HG03565 (cell line): ENCODE measurements at regions not wholly inside any gene's neighbourhood (a gene's known extent, or its start where the extent isn't known, plus 50 kb on each side); places are given as distances from the start of the nearest gene placed in this dataset.
A peak's percentile ranks its signal among the peaks of the same experiment; 100 is the strongest.
"Not testable (repeated sequence)": the region's sequence is repeated elsewhere in the genome, so short reads cannot be mapped to it uniquely, and the experiment has no call there.

ENCODE experiments used
- ATAC-seq: cut with Tn5 transposase; IDR thresholded peaks from one replicate; pipeline ENCODE4 v1.9.1; 2021; ENCODE audit warnings: mild to moderate bottlenecking, moderate library complexity; ENCODE audit not compliant: unreplicated experiment

DNA sequence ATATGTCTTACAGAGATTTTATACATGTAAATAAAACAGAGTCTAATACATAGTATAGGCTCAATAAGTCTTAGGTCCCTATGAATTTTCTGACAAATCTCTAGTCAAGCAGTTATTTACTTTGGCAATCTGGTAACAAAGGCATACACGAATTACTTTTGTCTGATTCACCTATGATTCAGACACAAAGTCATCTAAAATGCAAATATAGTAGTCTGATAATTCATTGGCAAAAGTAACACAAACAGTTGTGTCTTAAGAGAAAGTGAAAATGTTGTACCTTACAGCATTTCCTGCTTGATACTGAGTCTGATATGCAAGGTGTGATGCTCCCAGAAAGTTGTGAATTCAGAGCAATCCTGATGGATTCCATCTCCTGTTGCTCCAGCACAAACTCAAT lies 209.4 kb upstream of the PRSS1 start:
- ATAC-seq = no peak

DNA sequence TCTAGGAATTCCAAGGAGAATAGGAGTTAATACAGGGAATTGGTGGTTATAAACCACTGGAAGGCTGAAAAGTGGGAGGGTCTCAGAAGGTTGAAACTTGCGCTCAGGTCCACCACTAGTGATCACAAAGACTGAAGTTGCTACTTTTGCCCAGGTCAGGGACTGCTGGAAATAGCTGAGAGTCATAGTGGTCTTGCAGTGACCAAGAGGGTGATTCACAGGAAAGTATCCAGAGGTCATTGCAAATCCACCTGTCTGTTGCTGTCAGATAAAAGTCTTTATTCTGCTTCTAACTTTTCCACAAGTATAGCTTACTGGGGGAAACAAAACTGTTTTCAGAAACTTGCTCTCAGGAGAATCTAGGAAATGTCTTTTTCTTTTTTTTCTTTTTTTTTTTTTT lies 211.5 kb upstream of the PRSS1 start:
- ATAC-seq = no peak

DNA sequence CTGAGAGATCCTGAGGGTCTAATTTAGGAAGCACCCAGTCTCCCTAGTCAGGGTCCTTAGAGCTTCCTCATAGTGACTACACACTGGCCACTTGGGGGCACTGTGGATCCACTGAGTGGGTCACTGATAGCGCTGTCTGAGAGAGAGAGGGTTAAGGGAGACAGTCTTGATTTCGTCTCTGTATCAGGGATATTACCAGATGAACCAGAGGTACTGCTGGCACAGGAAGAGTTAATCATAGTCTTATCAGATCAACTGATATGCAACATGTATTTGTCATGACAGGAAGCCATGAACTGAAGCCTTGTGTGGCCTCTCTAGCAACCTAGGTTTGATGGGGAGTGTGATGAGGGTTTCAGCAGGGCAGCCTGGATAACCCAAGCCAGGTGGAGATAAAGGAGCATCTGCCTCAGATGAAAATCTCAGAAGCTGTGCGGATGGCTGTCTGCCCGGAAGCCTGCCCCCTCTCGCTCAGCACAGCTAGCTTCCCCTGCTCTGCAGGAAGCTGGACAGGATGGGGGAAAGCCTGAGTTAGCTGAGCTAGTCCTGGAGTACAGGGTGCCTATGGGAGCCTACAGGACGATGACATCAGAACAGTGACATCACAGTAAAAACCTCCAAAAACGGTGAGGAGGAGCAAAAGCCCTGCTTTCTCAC lies 214.0 kb upstream of the PRSS1 start:
- ATAC-seq = peak; percentile 95

DNA sequence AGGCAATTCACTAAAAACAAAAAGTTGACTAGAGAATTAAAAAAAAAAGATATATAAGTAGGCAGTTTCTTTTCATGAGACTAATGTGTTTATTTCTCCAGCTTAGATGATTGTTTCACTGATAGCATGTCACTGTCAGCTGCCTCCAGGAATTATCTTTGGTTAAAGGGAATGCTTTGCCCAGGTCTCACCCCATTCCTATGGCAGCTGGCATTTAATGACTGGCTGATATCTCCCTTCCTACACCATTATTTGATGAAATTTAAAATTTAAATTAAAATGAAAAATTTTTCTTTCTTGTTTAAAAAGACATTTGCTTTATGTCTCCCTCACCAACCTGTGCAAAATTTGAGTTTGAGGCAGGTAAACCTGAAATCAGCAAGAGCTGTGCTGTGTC lies 214.5 kb upstream of the PRSS1 start:
- no peak for ATAC-seq

DNA sequence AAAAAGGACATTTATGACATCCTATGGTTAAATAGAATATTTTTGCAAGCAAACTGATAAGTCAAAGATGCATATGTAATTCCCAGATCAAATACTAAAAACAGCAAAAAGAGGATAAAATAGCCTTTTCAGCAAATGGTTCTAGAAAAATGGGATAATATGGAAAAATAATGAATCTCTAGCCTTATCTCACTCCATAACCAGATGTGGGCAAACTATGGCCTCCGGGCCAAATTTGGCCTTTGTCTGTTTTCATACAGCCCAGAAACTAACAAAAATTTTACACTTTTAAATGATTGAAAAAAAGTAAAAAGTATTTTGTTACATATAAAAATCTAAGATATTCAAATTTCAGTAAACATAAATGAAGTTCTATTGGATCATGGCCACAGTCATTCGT lies 215.4 kb upstream of the PRSS1 start:
- ATAC-seq = no peak

DNA sequence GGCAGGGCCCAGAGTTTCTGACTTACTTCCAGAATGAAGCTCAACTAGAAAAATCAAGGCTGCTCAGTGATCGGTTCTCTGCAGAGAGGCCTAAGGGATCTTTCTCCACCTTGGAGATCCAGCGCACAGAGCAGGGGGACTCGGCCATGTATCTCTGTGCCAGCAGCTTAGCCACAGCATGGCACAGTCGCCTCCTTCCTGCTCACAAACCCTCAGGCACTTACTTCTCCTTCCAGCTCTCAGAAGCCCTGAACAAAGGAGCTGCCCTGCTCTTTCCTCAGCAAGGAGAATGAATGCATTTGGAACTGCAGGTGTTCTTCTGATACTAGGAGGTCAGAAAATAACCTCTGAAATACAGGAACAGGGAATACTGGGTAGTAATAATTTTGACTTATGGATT lies 219.7 kb upstream of the PRSS1 start:
- no peak for ATAC-seq

DNA sequence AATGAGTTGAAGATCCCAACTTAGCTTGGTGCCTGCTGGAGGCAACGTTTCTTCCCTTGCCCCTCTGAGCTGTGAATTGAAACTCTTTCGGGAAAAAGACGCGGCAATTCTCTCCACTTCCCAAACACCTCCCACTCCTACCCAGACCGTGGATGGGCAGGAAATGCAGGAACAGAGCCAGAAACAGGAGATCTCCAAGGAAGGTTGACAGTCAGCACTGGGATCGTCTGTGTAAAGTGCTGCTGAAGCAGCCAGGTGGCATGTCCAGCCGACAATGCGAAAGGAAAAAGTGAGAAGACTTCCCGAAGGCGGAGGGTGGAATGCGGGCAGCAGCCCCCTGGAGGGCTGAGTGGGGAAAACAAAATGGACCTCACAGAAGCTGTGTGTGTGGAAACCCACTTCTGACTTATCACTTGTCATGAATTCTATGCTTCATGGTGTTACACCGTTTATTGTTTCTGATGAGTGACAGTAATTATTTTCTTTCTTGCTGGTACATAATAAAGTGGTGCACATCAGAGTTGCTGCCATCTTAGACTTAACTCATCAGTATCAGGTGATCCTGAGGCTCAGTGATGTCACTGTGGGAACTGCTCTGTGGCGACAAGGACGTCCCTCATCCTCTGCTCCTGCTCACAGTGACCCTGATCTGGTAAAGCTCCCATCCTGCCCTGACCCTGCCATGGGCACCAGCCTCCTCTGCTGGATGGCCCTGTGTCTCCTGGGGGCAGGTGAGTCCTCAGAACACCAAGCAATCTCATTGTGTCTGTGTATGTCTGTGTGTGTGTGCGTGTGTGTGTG lies 220.5 kb upstream of the PRSS1 start:
- no peak for ATAC-seq

DNA sequence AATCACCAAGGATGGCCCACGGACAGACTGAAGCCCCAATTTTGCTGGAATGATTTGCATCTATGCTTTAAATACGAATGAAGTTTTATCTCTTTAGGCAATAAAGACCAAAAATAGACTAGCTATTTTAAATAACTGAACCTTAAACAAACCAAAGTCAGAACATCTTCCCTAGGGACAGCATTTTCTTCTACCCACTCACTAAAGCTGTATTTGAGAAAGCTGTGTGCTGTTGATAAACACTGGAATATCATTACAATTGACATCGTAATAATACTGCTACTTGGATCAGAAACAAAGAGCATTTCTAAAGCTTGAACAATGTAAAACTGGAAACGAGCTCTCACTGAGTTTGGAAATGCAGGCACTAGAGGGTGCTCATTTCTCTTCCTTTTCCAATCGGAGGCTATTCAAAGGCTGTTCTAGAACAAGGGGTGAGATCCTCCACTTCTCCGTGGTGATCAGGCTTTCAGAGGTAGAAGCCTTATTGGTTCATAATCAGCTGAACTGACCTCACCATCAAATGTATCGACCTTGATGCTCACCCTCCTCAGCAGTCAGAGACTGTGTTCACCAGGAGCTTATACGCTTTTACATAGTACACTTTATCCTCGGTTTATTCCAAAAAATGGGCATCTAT lies 225.3 kb upstream of the PRSS1 start:
- no peak for ATAC-seq

DNA sequence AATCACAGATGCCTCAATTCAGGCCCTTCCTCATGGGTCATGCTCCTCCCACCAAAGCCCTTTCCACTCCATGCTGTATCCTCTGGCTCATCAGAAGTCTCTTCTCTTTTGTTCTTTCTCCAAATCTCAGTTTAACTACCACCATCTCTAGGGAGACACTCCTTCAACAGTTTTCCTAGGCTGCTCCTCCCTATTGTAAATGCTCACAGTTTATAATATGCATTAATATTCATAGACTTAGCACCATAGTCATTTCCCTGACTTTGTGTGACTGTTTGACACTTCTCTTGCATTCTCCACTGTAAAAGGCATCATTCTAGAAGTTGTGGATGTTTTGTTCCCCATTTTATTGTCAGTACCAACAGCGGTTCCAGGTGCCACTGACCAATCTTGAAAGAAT lies 226.5 kb upstream of the PRSS1 start:
- ATAC-seq = no peak

DNA sequence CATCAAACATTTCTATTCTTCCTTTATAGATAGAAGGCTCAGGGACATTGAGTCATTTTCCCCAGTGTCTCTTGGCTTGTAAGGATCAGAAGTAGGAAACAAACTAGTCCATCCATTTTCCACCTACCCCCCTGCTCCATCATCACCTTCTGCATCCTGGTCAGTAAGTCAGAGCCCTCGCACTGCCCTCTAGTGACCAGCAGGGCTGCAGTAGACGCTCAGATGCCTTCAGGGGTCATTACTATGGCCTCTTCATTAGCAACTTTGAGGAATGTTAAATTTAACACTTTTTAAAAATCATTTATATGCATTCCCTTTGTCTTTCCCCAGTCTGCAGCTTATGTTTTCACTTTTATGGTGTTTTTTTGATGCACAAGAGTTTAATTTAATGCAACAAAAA lies 228.4 kb upstream of the PRSS1 start:
- ATAC-seq = not testable (repeated sequence)

DNA sequence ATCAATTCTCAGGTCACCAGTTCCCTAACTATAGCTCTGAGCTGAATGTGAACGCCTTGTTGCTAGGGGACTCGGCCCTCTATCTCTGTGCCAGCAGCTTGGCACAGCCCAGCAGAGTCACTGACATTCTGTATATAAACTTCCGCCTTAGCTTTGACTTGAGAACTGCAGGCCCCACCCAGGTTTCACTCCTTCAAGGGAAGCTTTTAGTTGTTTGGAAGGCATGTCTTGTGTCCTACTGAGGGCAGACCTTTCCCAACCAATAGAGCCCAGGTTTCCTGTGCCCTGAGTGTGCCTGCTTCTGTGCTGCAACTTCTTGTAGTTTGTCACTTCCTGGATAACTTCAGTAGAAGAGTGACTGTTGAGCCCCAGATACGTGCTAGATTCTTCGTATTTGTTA lies 228.8 kb upstream of the PRSS1 start:
- not testable (repeated sequence) for ATAC-seq

DNA sequence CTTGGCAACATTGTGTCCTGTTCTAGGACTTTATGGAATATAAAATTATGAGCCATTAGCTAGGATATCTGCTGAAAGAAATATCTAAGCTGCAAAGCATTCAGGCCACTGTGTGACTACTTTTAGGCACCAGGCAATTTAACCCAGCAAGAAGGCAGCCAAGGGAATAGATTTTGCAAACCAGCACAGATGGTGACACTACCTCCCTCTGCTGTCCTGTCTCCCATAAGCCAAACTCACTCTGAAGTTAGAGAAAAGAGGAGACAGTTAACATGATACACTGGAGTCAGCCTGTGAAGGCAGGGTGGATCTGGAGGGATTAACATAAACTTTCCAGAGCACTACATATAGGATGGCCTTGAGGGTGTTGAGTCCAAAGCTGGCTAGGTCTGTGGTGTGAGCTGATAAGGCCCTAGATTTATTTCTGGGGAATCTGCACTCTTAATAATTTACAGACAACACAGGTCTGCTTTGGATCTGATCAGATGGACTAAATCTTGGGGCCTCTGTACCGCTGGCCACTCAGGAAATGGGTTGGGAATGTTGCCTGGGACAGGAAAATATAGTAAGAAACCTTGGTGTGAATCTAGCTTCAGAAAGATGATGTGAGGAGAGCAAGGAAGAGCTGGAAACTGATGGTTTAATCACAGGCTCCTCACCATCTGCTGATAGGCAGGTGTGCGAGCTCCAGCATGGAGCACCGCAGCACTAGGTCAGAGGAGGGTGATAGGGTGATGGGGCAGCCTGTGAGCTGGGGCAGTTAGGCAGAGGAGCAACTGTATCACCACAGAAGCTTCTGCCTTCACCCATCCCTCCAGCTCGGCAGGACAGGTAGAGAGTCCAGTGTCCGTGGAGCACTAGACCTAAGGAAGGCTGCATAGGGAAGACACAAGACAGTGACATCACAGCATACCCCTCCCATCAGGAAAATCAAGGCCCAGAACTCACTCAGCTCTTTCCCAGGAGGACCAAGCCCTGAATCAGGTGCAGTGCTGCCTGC lies 229.9 kb upstream of the PRSS1 start:
- ATAC-seq = no peak

DNA sequence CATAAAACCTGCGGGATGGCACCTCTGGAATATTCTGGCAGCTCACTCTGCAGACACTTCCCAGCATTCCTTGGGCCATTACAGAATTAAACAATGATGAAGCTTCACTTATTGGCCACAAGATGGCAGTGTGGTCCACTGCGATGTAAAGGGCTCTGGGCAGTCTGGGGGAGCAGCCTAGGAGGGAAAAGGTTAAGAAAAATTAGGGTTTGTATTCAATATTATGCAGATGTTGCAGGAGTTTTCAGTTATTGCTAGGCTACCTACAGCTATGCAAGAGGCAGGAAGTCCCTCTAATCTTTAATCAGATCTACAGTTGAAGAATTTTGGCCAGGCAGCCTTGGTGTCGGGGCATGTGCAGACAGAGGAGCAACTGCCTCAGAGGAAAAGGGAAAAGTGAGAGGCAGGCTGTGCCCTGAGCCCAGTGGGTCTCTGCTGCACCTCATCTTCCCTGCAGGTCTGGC lies 233.2 kb upstream of the PRSS1 start:
- peak; percentile 93 for ATAC-seq

DNA sequence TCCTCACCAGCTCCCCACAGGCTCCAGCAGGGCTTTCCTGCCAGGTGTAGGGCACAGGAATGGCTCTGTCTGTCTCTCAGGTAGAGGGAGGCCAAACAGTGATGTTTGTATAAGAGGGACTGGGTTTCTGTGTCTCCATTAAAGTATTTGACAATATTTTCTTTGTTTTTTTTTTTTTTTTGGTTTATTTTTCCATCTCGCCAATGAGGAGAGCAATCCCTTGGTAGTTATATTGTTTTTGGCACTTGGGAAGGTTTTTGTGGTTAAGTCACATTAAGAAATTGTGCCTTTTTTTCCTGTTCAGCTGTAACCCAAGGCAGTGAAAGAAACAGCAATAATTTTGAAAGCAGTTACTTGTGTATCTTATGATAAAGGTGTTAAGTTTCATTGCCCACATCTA lies 234.6 kb upstream of the PRSS1 start:
- ATAC-seq = not testable (repeated sequence)

DNA sequence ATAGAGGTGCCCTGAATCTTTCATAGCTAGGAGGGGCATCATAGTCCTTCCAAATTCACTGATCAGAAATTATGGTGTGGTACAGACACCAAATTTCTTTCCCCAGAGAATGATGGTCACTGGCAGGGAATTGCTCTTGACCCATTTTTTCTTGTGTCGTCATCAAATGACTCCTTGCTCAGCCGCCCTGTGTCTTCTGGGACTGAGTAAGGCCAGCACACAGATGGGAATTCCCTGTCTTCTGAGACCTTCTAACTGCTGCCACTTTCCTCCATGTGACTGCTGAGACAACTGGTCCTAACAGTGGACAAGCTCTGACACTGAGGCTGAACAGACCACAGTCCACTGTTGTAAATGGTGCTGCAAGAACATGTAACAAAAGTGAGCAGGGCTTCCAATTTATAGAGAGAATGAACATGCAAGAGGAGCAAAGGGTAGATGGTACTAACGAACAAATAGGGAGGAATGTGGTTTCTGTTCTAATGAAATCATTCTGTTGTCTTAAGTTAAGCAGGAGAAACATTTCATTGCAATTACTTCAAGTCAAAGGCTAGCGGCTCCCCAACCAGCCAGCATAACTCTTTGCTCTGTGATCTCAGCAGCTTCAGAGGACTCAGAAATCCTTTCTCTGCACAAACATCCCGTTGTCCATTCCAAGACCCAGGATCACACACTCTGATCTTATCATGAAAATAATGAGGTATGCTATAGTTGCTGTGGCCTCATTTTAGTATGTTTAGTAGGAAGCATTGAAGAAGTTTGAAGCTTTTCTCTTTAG lies 235.9 kb upstream of the PRSS1 start:
- no peak for ATAC-seq

DNA sequence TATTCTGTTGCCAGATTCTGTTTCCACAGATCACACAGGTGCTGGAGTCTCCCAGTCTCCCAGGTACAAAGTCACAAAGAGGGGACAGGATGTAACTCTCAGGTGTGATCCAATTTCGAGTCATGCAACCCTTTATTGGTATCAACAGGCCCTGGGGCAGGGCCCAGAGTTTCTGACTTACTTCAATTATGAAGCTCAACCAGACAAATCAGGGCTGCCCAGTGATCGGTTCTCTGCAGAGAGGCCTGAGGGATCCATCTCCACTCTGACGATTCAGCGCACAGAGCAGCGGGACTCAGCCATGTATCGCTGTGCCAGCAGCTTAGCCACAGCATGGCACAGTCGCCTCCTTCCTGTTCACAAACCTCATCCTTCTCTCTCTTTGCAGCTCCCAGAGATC lies 237.5 kb upstream of the PRSS1 start:
- ATAC-seq = no peak

DNA sequence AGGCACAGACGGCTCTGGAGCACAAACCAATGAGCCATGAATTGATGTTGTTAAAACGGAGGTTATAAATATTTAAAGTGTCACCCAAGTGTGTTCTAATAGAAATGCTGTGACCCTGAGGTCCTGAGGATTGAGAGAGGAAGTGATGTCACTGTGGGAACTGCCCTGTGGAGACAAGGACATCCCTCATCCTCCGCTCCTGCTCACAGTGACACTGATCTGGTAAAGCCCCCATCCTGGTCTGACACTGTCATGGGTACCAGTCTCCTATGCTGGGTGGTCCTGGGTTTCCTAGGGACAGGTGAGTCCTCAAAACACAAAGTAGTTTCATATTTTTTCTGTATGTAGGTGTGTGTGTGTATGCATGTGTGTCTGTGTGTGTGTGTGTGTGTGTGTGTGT lies 237.9 kb upstream of the PRSS1 start:
- no peak for ATAC-seq

DNA sequence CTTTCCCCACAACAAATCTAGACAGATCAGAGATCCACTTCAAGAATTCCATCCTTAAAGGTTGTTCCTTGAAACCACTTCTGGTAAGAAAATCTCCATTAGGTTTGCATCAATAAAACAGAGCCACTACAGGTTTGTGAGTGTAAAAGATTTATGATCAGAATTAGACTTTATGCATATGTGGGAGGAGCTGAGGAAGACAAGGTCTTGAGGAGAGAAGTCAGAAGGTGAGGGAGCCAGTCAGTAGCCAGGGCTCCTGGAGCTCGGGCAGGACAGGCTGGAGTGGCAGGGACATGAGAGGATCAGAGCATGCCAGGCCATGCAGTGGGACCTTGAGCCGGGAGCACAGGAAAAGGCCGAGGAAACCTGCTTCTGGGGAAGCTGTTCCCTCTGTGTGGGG lies 240.0 kb upstream of the PRSS1 start:
- not testable (repeated sequence) for ATAC-seq

DNA sequence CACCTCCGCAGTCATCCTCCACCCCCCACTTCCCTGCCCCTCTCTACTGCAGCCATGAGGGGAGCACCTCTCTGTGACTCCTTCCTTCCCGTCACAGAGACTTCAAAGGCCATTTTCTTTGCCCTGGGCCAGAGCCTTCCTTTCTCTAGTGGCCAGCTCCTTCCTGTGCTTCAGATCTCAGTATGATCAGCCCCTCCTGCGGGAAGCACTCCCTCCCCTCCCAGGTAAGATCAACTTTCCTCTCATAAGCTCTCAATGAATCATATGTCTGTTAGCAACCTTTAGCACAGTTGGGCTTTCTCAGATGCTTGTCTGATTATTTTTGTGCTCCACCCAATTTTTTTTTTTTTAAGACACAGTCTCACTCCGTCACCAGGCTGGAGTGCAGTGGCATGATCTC lies 241.0 kb upstream of the PRSS1 start:
- ATAC-seq = no peak

DNA sequence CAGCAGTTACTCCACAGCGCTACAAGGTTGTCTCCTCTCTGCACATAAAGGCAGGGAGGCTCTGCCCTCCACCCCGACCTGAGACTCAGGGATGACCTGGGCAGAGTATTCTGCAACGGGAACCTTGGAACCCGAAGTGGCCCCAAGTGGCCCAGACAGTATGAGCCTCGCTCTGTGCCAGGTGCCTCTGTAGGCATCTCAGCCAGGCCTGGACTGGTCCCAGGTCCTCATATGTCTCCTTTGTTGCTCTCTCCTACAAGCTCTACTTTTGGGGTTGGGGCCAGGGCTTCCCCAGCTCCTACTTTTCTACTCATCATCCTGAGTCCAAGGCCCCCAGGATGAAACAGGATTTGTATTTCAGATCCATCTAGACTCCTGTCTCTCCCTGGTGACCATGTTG lies 241.5 kb upstream of the PRSS1 start:
- ATAC-seq = no peak
